ENCODE measurements at regions not wholly inside any gene's neighbourhood (a gene's known extent, or its start where the extent isn't known, plus 50 kb on each side); places are given as distances from the start of the nearest gene placed in this dataset.
"Not testable (repeated sequence)": the region's sequence is repeated elsewhere in the genome, so short reads cannot be mapped to it uniquely, and the experiment has no call there.

GRCh38 chr9:61953108-61953507, 763.3 kb downstream of the SPATA31A7 start:
- H3K27ac Mint-ChIP-seq, CTCF ChIA-PET, POLR2A ChIA-PET: not testable (repeated sequence)

DNA sequence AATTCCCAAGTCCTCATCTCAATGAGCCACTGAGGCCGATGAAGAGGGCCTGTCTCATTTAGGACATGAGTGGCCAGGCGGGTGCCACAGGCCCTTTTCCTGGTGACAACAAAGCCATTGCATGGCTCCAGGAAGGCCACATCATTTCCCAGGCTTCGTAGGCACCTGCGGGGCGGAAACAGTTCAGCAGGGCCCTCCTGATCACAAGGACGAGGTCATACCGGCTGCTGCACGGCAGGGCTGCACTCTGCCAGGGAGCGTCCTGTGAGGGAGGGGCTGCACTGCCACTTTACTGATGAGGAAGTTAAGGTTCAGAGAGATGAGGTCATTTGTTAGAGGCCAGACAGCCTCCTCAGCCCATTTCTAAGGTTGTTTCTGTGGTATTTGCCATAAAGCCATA, 781.8 kb downstream of the SPATA31A7 start:
- CTCF ChIA-PET, H3K36me3 Mint-ChIP-seq, H3K9me3 Mint-ChIP-seq: not testable (repeated sequence)

More at GRCh38 chr9:61953108-61953507, 763.3 kb downstream of the SPATA31A7 start:
- not testable (repeated sequence) for H3K4me1 Mint-ChIP-seq; H3K9me3 ChIP-seq (ENCODE audit: low read length); H3K27ac ChIP-seq (ENCODE audit: low read depth, low read length); DNase-seq; H3K4me1 ChIP-seq (ENCODE audit: insufficient read depth, low read length); H3K36me3 Mint-ChIP-seq; H3K4me3 ChIP-seq (ENCODE audit: low read length); H3K36me3 ChIP-seq (ENCODE audit: insufficient read depth, low read length); H3K27me3 ChIP-seq (ENCODE audit: insufficient read depth, low read length, poor library complexity, severe bottlenecking); H3K27me3 Mint-ChIP-seq; H3K4me3 Mint-ChIP-seq; H3K9me3 Mint-ChIP-seq

DNA sequence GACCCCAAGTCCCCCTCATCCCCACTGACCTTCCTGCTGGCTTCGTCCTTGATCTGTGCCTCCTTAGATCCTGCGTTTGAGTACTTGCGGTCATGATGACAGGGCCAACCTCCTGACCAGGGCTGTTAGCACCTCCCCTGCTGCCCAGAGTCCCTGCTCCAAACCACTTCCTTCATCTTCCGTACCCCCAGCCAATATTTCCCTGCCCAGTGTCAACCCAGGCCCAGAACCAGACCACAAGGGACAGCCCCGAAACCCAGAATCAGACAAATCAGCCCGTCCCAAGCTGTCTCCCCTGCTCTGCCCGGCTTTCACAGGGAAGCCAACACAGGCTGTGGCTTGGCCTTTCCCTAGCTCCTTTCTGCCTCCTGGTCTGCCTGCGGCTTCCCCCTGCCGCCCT, 784.7 kb downstream of the SPATA31A7 start:
- CTCF ChIA-PET; H3K27ac ChIP-seq (ENCODE audit: low read depth, low read length); H3K27me3 ChIP-seq (ENCODE audit: insufficient read depth, low read length, poor library complexity, severe bottlenecking); H3K4me1 Mint-ChIP-seq; H3K9me3 Mint-ChIP-seq; H3K27me3 Mint-ChIP-seq; H3K4me3 Mint-ChIP-seq; H3K9me3 ChIP-seq (ENCODE audit: low read length); DNase-seq; H3K27ac Mint-ChIP-seq; H3K4me1 ChIP-seq (ENCODE audit: insufficient read depth, low read length); H3K4me3 ChIP-seq (ENCODE audit: low read length); H3K36me3 ChIP-seq (ENCODE audit: insufficient read depth, low read length); POLR2A ChIA-PET; H3K36me3 Mint-ChIP-seq: not testable (repeated sequence)

More for the DNA sequence above, 781.8 kb downstream of the SPATA31A7 start:
- H3K27me3 Mint-ChIP-seq; H3K27me3 ChIP-seq (ENCODE audit: insufficient read depth, low read length, poor library complexity, severe bottlenecking); H3K4me1 ChIP-seq (ENCODE audit: insufficient read depth, low read length); H3K4me3 ChIP-seq (ENCODE audit: low read length); H3K27ac Mint-ChIP-seq; H3K27ac ChIP-seq (ENCODE audit: low read depth, low read length); DNase-seq; POLR2A ChIA-PET; H3K36me3 ChIP-seq (ENCODE audit: insufficient read depth, low read length); H3K9me3 ChIP-seq (ENCODE audit: low read length); H3K4me3 Mint-ChIP-seq; H3K4me1 Mint-ChIP-seq: not testable (repeated sequence)

- H3K4me1 ChIP-seq (ENCODE audit: insufficient read depth, low read length); H3K27me3 Mint-ChIP-seq; CTCF ChIA-PET; H3K4me1 Mint-ChIP-seq; H3K36me3 Mint-ChIP-seq; H3K9me3 Mint-ChIP-seq; H3K27ac Mint-ChIP-seq; H3K4me3 Mint-ChIP-seq; DNase-seq; H3K9me3 ChIP-seq (ENCODE audit: low read length); POLR2A ChIA-PET; H3K27me3 ChIP-seq (ENCODE audit: insufficient read depth, low read length, poor library complexity, severe bottlenecking); H3K36me3 ChIP-seq (ENCODE audit: insufficient read depth, low read length); H3K4me3 ChIP-seq (ENCODE audit: low read length); H3K27ac ChIP-seq (ENCODE audit: low read depth, low read length): not testable (repeated sequence)
Observed at GRCh38 chr9:61976318-61976717, 786.5 kb downstream of the SPATA31A7 start.

GRCh38 chr9:61982727-61983126, 792.9 kb downstream of the SPATA31A7 start:
- H3K27ac Mint-ChIP-seq; H3K36me3 ChIP-seq (ENCODE audit: insufficient read depth, low read length); H3K4me1 ChIP-seq (ENCODE audit: insufficient read depth, low read length); H3K4me3 Mint-ChIP-seq; H3K27me3 ChIP-seq (ENCODE audit: insufficient read depth, low read length, poor library complexity, severe bottlenecking); POLR2A ChIA-PET; H3K9me3 Mint-ChIP-seq; H3K27me3 Mint-ChIP-seq; H3K36me3 Mint-ChIP-seq; CTCF ChIA-PET; H3K27ac ChIP-seq (ENCODE audit: low read depth, low read length); H3K4me1 Mint-ChIP-seq; H3K4me3 ChIP-seq (ENCODE audit: low read length); H3K9me3 ChIP-seq (ENCODE audit: low read length): not testable (repeated sequence)
- DNase-seq = peak in 1 of 5 donors; percentile 1

- H3K9me3 ChIP-seq (ENCODE audit: low read length); CTCF ChIA-PET: not testable (repeated sequence)
Observed at GRCh38 chr9:61983441-61983840, 793.6 kb downstream of the SPATA31A7 start.

GRCh38 chr9:61983954-61984353, 794.1 kb downstream of the SPATA31A7 start:
- CTCF ChIA-PET; POLR2A ChIA-PET; H3K36me3 ChIP-seq (ENCODE audit: insufficient read depth, low read length); H3K27me3 ChIP-seq (ENCODE audit: insufficient read depth, low read length, poor library complexity, severe bottlenecking); H3K27ac ChIP-seq (ENCODE audit: low read depth, low read length); H3K4me3 Mint-ChIP-seq; H3K4me1 ChIP-seq (ENCODE audit: insufficient read depth, low read length); H3K4me1 Mint-ChIP-seq; H3K27me3 Mint-ChIP-seq; H3K9me3 ChIP-seq (ENCODE audit: low read length); H3K9me3 Mint-ChIP-seq; H3K36me3 Mint-ChIP-seq; H3K4me3 ChIP-seq (ENCODE audit: low read length): not testable (repeated sequence)
- H3K27ac Mint-ChIP-seq = peak overlapping the region in 1 of 8 donors; percentile 0
- DNase-seq = peak in 1 of 5 donors; percentile 26

More at GRCh38 chr9:61983441-61983840, 793.6 kb downstream of the SPATA31A7 start:
- DNase-seq; H3K4me1 Mint-ChIP-seq; H3K4me3 ChIP-seq (ENCODE audit: low read length); H3K27me3 ChIP-seq (ENCODE audit: insufficient read depth, low read length, poor library complexity, severe bottlenecking); H3K36me3 ChIP-seq (ENCODE audit: insufficient read depth, low read length); H3K9me3 Mint-ChIP-seq; H3K36me3 Mint-ChIP-seq; H3K27ac Mint-ChIP-seq; H3K27me3 Mint-ChIP-seq; H3K4me3 Mint-ChIP-seq; H3K4me1 ChIP-seq (ENCODE audit: insufficient read depth, low read length); H3K27ac ChIP-seq (ENCODE audit: low read depth, low read length); POLR2A ChIA-PET: not testable (repeated sequence)

GRCh38 chr9:61984513-61984912, 794.7 kb downstream of the SPATA31A7 start:
- H3K4me1 Mint-ChIP-seq; H3K4me3 Mint-ChIP-seq; H3K27ac ChIP-seq (ENCODE audit: low read depth, low read length); H3K27me3 Mint-ChIP-seq; H3K4me1 ChIP-seq (ENCODE audit: insufficient read depth, low read length); H3K9me3 Mint-ChIP-seq; H3K27me3 ChIP-seq (ENCODE audit: insufficient read depth, low read length, poor library complexity, severe bottlenecking); H3K36me3 ChIP-seq (ENCODE audit: insufficient read depth, low read length); H3K4me3 ChIP-seq (ENCODE audit: low read length); H3K36me3 Mint-ChIP-seq; POLR2A ChIA-PET; H3K27ac Mint-ChIP-seq; CTCF ChIA-PET; H3K9me3 ChIP-seq (ENCODE audit: low read length): not testable (repeated sequence)
- peak in 1 of 5 donors; percentile 10 for DNase-seq

DNA sequence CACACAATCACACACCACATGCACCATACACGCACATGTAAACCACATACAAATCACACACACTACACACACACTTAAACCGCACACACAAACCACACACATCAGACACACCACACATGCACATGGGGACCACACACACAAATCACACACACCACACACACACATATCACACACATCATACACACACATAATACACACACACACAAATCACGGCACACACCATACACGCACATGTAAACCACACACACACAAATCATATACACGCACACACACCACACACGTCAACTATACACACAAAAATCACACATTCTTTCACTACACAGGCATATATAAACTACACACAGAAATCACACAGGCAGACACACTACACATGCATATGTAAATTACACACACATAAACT, 802.3 kb downstream of the SPATA31A7 start:
- H3K27ac Mint-ChIP-seq; CTCF ChIA-PET; H3K27me3 Mint-ChIP-seq; H3K4me3 Mint-ChIP-seq; H3K4me3 ChIP-seq (ENCODE audit: low read length); H3K36me3 ChIP-seq (ENCODE audit: insufficient read depth, low read length); H3K27ac ChIP-seq (ENCODE audit: low read depth, low read length); H3K9me3 Mint-ChIP-seq; POLR2A ChIA-PET; H3K4me1 ChIP-seq (ENCODE audit: insufficient read depth, low read length); H3K9me3 ChIP-seq (ENCODE audit: low read length); H3K36me3 Mint-ChIP-seq; H3K27me3 ChIP-seq (ENCODE audit: insufficient read depth, low read length, poor library complexity, severe bottlenecking); DNase-seq; H3K4me1 Mint-ChIP-seq: not testable (repeated sequence)
